ENCODE measurements at regions not wholly inside any gene's neighbourhood (a gene's known extent, or its start where the extent isn't known, plus 50 kb on each side); places are given as distances from the start of the nearest gene placed in this dataset.

- Histone ChIP-seq H3K9me3 (ENCODE audit: control insufficient read depth in 4 of 4, low read length in 3 of 4) (no peaks in the 10 kb centered on the region), H3K27ac (ENCODE audit: low read depth in 1 of 2, low read length in 2 of 2) (no peak overlapping the region), H3K4me3 (ENCODE audit: low read depth in 1 of 3, low read length in 3 of 3) (no peak overlapping the region), H3K36me3 (ENCODE audit: control insufficient read depth in 4 of 4, insufficient read depth in 3 of 4, low read depth in 1 of 4, low read length in 3 of 4) (no peaks in the 10 kb centered on the region), H3K27me3 (ENCODE audit: control insufficient read depth in 4 of 4, insufficient read depth in 4 of 4, low read length in 3 of 4) (no peaks in the 10 kb centered on the region), H3K9ac (ENCODE audit: low read depth in 1 of 2, low read length in 2 of 2) (no peak overlapping the region), H3K4me1 (ENCODE audit: control insufficient read depth in 4 of 4, insufficient read depth in 4 of 4, low read length in 3 of 4) (peaks cover 0 to under 1% (median 0%) of the 10 kb centered on the region in 4 donors)
- 81% methylated on average over 7 of the region's 7 CpGs for WGBS
- TF ChIP-seq NR2F2 (IDR thresholded peaks at IDR 0.05), result no peak
- TF ChIP-seq RXRA (IDR thresholded peaks at IDR 0.05), result no peak
- TF ChIP-seq TAF1 (conservative IDR thresholded peaks at IDR 0.05), result no peak
- no peak for TF ChIP-seq GABPA (IDR thresholded peaks at IDR 0.05 in 1 of 2, conservative IDR thresholded peaks at IDR 0.05 in 1 of 2)
- TF ChIP-seq FOXA2 (IDR thresholded peaks at IDR 0.05), result no peak
- TF ChIP-seq YY1 (IDR thresholded peaks at IDR 0.05), result no peak
- TF ChIP-seq RAD21 (IDR thresholded peaks at IDR 0.05), result no peak
- TF ChIP-seq JUND (IDR thresholded peaks at IDR 0.05), result no peak
- no peak for TF ChIP-seq EGR1 (IDR thresholded peaks at IDR 0.05; ENCODE audit: low read depth in 2 of 2)
- no peak for TF ChIP-seq FOXA1 (IDR thresholded peaks at IDR 0.05)
- TF ChIP-seq HNF4A (conservative IDR thresholded peaks at IDR 0.05), result no peak
- no peak for TF ChIP-seq MAX (IDR thresholded peaks at IDR 0.05)
- TF ChIP-seq HNF4G (IDR thresholded peaks at IDR 0.05), result no peak
- no peak for DNase-seq (ENCODE audit: low spot score)
Measured at GRCh38 chr16:9428355-9429005, 337.0 kb downstream of the HAPSTR1 start.

GRCh38 chr16:9429646-9430330, 338.3 kb downstream of the HAPSTR1 start:
- H3K36me3 ChIP-seq (ENCODE audit: control insufficient read depth in 4 of 4, insufficient read depth in 3 of 4, low read depth in 1 of 4, low read length in 3 of 4), result no peaks in the 10 kb centered on the region
- no peaks in the 10 kb centered on the region for H3K4me1 ChIP-seq (ENCODE audit: control insufficient read depth in 4 of 4, insufficient read depth in 4 of 4, low read length in 3 of 4)
- no peaks in the 10 kb centered on the region for H3K9me3 ChIP-seq (ENCODE audit: control insufficient read depth in 4 of 4, low read length in 3 of 4)
- H3K4me3 ChIP-seq (ENCODE audit: low read depth in 1 of 3, low read length in 3 of 3), result no peak overlapping the region
- TF ChIP-seq HNF4A (conservative IDR thresholded peaks at IDR 0.05) (no peak), NR2F2 (IDR thresholded peaks at IDR 0.05) (no peak), FOXA1 (IDR thresholded peaks at IDR 0.05) (no peak), FOXA2 (IDR thresholded peaks at IDR 0.05) (no peak), ATF3 (IDR thresholded peaks at IDR 0.05) (no peak), MAX (IDR thresholded peaks at IDR 0.05) (no peak), CTCF (IDR thresholded peaks at IDR 0.05; ENCODE audit: low read depth, low read length, missing input control) (no peak), RAD21 (IDR thresholded peaks at IDR 0.05) (no peak), RXRA (IDR thresholded peaks at IDR 0.05) (no peak), SP1 (IDR thresholded peaks at IDR 0.05) (no peak), GABPA (IDR thresholded peaks at IDR 0.05 in 1 of 2, conservative IDR thresholded peaks at IDR 0.05 in 1 of 2) (no peak), TAF1 (conservative IDR thresholded peaks at IDR 0.05) (no peak)
- TF ChIP-seq, protein P1, sequence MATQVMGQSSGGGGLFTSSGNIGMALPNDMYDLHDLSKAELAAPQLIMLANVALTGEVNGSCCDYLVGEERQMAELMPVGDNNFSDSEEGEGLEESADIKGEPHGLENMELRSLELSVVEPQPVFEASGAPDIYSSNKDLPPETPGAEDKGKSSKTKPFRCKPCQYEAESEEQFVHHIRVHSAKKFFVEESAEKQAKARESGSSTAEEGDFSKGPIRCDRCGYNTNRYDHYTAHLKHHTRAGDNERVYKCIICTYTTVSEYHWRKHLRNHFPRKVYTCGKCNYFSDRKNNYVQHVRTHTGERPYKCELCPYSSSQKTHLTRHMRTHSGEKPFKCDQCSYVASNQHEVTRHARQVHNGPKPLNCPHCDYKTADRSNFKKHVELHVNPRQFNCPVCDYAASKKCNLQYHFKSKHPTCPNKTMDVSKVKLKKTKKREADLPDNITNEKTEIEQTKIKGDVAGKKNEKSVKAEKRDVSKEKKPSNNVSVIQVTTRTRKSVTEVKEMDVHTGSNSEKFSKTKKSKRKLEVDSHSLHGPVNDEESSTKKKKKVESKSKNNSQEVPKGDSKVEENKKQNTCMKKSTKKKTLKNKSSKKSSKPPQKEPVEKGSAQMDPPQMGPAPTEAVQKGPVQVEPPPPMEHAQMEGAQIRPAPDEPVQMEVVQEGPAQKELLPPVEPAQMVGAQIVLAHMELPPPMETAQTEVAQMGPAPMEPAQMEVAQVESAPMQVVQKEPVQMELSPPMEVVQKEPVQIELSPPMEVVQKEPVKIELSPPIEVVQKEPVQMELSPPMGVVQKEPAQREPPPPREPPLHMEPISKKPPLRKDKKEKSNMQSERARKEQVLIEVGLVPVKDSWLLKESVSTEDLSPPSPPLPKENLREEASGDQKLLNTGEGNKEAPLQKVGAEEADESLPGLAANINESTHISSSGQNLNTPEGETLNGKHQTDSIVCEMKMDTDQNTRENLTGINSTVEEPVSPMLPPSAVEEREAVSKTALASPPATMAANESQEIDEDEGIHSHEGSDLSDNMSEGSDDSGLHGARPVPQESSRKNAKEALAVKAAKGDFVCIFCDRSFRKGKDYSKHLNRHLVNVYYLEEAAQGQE (IDR thresholded peaks at IDR 0.05), result no peak
- TF ChIP-seq, protein P2, sequence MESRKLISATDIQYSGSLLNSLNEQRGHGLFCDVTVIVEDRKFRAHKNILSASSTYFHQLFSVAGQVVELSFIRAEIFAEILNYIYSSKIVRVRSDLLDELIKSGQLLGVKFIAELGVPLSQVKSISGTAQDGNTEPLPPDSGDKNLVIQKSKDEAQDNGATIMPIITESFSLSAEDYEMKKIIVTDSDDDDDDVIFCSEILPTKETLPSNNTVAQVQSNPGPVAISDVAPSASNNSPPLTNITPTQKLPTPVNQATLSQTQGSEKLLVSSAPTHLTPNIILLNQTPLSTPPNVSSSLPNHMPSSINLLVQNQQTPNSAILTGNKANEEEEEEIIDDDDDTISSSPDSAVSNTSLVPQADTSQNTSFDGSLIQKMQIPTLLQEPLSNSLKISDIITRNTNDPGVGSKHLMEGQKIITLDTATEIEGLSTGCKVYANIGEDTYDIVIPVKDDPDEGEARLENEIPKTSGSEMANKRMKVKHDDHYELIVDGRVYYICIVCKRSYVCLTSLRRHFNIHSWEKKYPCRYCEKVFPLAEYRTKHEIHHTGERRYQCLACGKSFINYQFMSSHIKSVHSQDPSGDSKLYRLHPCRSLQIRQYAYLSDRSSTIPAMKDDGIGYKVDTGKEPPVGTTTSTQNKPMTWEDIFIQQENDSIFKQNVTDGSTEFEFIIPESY (IDR thresholded peaks at IDR 0.05), result no peak
- 74% methylated on average over 10 of the region's 10 CpGs for WGBS
- no peak overlapping the region for H3K27ac ChIP-seq (ENCODE audit: low read depth in 1 of 2, low read length in 2 of 2)
- H3K27me3 ChIP-seq (ENCODE audit: control insufficient read depth in 4 of 4, insufficient read depth in 4 of 4, low read length in 3 of 4), result no peaks in the 10 kb centered on the region
- no peak for DNase-seq (ENCODE audit: low spot score)
- H3K9ac ChIP-seq (ENCODE audit: low read depth in 1 of 2, low read length in 2 of 2), result no peak overlapping the region

All from liver (tissue), 8 donors.